PC-9 (cell line): ENCODE measurements at regions not wholly inside any gene's neighbourhood (a gene's known extent, or its start where the extent isn't known, plus 50 kb on each side); places are given as distances from the start of the nearest gene placed in this dataset.

Source experiments
- BruUV-seq: library from RNA; stranded (reverse); fragments of 400-500 nt; replicated peaks from 2 replicates; lab custom pipeline; 2021; lab: Mats Ljungman, UMichigan
- CTCF ChIA-PET: fragments of 300-600 bp; sonication (Branson Sonifier 250); formaldehyde crosslinking; loops from one replicate; lab custom pipeline; 2022; ENCODE audit warnings: antibody characterized with exemption; lab: Charles Lee
- POLR2A ChIA-PET: fragments of 300-600 bp; sonication (Branson Sonifier 250); formaldehyde crosslinking; loops from one replicate; lab custom pipeline; 2022; ENCODE audit warnings: antibody characterized with exemption; ENCODE audit not compliant: unreplicated experiment; lab: Charles Lee
- DNase-seq, 2 experiments: peaks; one replicate each; pipeline versions ENCODE4 v3.0.0 to v3.0.0-alpha.2; 2015 to 2022; ENCODE audit warnings: mixed read lengths in 1 of 2
- H2AFZ ChIP-seq: fragments of 200-600 bp; sonication (generic); 2 replicates; pipeline ENCODE4 v1.8.1; 2017; ENCODE audit warnings: antibody characterized with exemption
- H3F3A ChIP-seq: fragments of 200-600 bp; sonication (generic); 2 replicates; pipeline ENCODE4 v1.8.1; 2017; ENCODE audit warnings: antibody characterized with exemption, mild to moderate bottlenecking, low read depth; ENCODE audit not compliant: insufficient read depth
- H3K27ac ChIP-seq: fragments of 200-600 bp; sonication (generic); 2 replicates; pipeline ENCODE4 v1.6.1; 2016; ENCODE audit warnings: mixed run types
- H3K27me3 ChIP-seq: fragments of 200-600 bp; sonication (generic); 2 replicates; pipeline ENCODE4 v1.6.1; 2016; ENCODE audit warnings: low read depth, mixed run types; ENCODE audit not compliant: insufficient read depth
- H3K36me3 ChIP-seq: fragments of 200-600 bp; sonication (generic); 2 replicates; pipeline ENCODE4 v1.6.1; 2016; ENCODE audit warnings: low read depth, mixed run types
- H3K4me1 ChIP-seq: fragments of 200-600 bp; sonication (generic); replicated peaks from 2 replicates; pipeline ENCODE4 v1.6.1; 2016; ENCODE audit warnings: mixed run types; ENCODE audit not compliant: insufficient read depth
- H3K4me2 ChIP-seq: fragments of 200-600 bp; sonication (generic); 2 replicates; pipeline ENCODE4 v1.6.1; 2017; ENCODE audit warnings: mixed run types
- H3K4me3 ChIP-seq: fragments of 200-600 bp; sonication (generic); 2 replicates; pipeline ENCODE4 v1.6.1; 2016; ENCODE audit warnings: mixed run types
- H3K79me2 ChIP-seq: fragments of 200-600 bp; sonication (generic); 2 replicates; pipeline ENCODE4 v1.6.1; 2017; ENCODE audit warnings: low read depth, mixed run types
- H3K9me2 ChIP-seq: fragments of 200-600 bp; sonication (generic); 2 replicates; pipeline ENCODE4 v1.8.1; 2017; ENCODE audit warnings: mild to moderate bottlenecking; ENCODE audit not compliant: insufficient read depth
- H3K9me3 ChIP-seq: fragments of 200-600 bp; sonication (generic); 2 replicates; pipeline ENCODE4 v1.8.1; 2016; ENCODE audit warnings: low read depth; ENCODE audit not compliant: insufficient read depth
- H4K20me1 ChIP-seq: fragments of 200-600 bp; sonication (generic); 2 replicates; pipeline ENCODE4 v1.8.1; 2017; ENCODE audit not compliant: insufficient read depth
- CTCF ChIP-seq: fragments of 200-600 bp; sonication (generic); conservative IDR thresholded peaks from 2 replicates; pipeline ENCODE4 v1.6.1; 2017; ENCODE audit warnings: mixed run types, antibody characterized with exemption, mild to moderate bottlenecking, moderate library complexity
- EZH2 ChIP-seq: fragments of 200-600 bp; sonication (generic); IDR thresholded peaks from 2 replicates; pipeline ENCODE4 v1.8.0; 2017; ENCODE audit warnings: antibody characterized with exemption, low read depth
- intact Hi-C: fragments of 100-400 bp; cut with micrococcal nuclease; formaldehyde crosslinking; loops from one replicate; pipeline ENCODE4 v1.10.0; 2022; ENCODE audit not compliant: unreplicated experiment

- H3K27me3 ChIP-seq = no peaks in the 10 kb centered on the region
- H3K9me2 ChIP-seq = no peaks in the 10 kb centered on the region
- no peaks in the 10 kb centered on the region for H3K36me3 ChIP-seq
- no peaks in the 10 kb centered on the region for H3K9me3 ChIP-seq
- POLR2A ChIA-PET = no interaction called here
- H3K4me2 ChIP-seq = no peak overlapping the region
- H3K4me1 ChIP-seq = no peaks in the 10 kb centered on the region
- H4K20me1 ChIP-seq = no peaks in the 10 kb centered on the region
- H2AFZ ChIP-seq = no peak overlapping the region
- BruUV-seq = no TSS peak
- TF ChIP-seq EZH2 (no peak), CTCF (no peak)
- CTCF ChIA-PET = no interaction called here
- no peak for DNase-seq
- no peaks in the 10 kb centered on the region for H3K79me2 ChIP-seq
- intact Hi-C loops = no loop called here
- H3K27ac ChIP-seq = no peak overlapping the region
- H3F3A ChIP-seq = no peaks in the 10 kb centered on the region
- H3K4me3 ChIP-seq = no peak overlapping the region
Observed at GRCh38 chrX:36504625-36505024, 503.5 kb upstream of the FAM47C start.

- ChIA-PET CTCF (no interaction called here), POLR2A (no interaction called here)
- Histone ChIP-seq H3K27ac (no peak overlapping the region), H2AFZ (no peak overlapping the region), H3K36me3 (no peaks in the 10 kb centered on the region), H3F3A (no peaks in the 10 kb centered on the region), H3K4me1 (no peaks in the 10 kb centered on the region), H3K4me2 (no peak overlapping the region), H3K79me2 (no peaks in the 10 kb centered on the region), H3K4me3 (no peak overlapping the region), H4K20me1 (no peaks in the 10 kb centered on the region), H3K9me2 (no peaks in the 10 kb centered on the region), H3K27me3 (no peaks in the 10 kb centered on the region), H3K9me3 (no peaks in the 10 kb centered on the region)
- intact Hi-C loops = no loop called here
- BruUV-seq = no TSS peak
- TF ChIP-seq EZH2 = no peak
- DNase-seq = no peak
Observed at GRCh38 chrX:36508042-36508441, 500.1 kb upstream of the FAM47C start.

- Histone ChIP-seq H2AFZ (no peak overlapping the region), H3K9me3 (no peaks in the 10 kb centered on the region), H4K20me1 (no peaks in the 10 kb centered on the region), H3K36me3 (no peaks in the 10 kb centered on the region), H3K9me2 (no peaks in the 10 kb centered on the region), H3K27me3 (no peaks in the 10 kb centered on the region), H3F3A (no peaks in the 10 kb centered on the region), H3K4me1 (no peaks in the 10 kb centered on the region), H3K4me3 (no peak overlapping the region), H3K79me2 (no peaks in the 10 kb centered on the region), H3K4me2 (no peak overlapping the region), H3K27ac (no peak overlapping the region)
- intact Hi-C loops = no loop called here
- POLR2A ChIA-PET = no interaction called here
- CTCF ChIA-PET = no interaction called here
- BruUV-seq = no TSS peak
- TF ChIP-seq EZH2 (no peak), CTCF (no peak)
- DNase-seq = no peak
Observed at GRCh38 chrX:36510736-36511135, 497.4 kb upstream of the FAM47C start.

- intact Hi-C loops = no loop called here
- Histone ChIP-seq H3K27me3 (no peaks in the 10 kb centered on the region), H3K36me3 (no peaks in the 10 kb centered on the region), H3K4me3 (no peak overlapping the region), H3K4me1 (no peaks in the 10 kb centered on the region), H3K27ac (no peak overlapping the region), H3K9me2 (no peaks in the 10 kb centered on the region), H3K4me2 (no peak overlapping the region), H2AFZ (no peak overlapping the region), H4K20me1 (no peaks in the 10 kb centered on the region), H3K9me3 (no peaks in the 10 kb centered on the region), H3F3A (no peaks in the 10 kb centered on the region), H3K79me2 (no peaks in the 10 kb centered on the region)
- BruUV-seq = no TSS peak
- CTCF ChIA-PET = no interaction called here
- TF ChIP-seq EZH2 (no peak), CTCF (no peak)
- POLR2A ChIA-PET = no interaction called here
- no peak for DNase-seq
Observed at GRCh38 chrX:36528661-36529060, 479.5 kb upstream of the FAM47C start.
